GM21515 (cell line): ENCODE measurements at regions not wholly inside any gene's neighbourhood (a gene's known extent, or its start where the extent isn't known, plus 50 kb on each side); places are given as distances from the start of the nearest gene placed in this dataset.

Source experiments
- ATAC-seq: cut with Tn5 transposase; IDR thresholded peaks from one replicate; pipeline ENCODE4 v1.9.1; 2021; ENCODE audit not compliant: unreplicated experiment

DNA sequence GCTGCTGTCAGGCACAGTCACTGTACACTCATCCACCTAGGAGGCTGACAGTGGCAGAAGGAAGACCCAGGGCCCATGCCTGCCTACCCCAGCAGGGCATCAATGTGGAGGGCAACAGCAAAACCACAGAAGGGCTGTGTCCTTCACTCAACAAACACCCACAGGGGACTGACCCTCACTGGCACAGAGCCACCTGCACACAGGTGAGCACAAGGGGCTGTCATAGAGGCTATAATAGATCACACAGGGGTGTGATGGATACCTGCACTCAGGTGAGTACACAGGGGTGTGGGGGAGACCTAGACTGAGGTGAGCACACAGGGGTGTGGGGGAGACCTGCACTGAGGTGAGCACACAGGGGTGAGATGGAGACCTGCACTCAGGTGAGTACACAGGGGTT lies 132.8 kb upstream of the TCERG1L start:
- no peak for ATAC-seq

DNA sequence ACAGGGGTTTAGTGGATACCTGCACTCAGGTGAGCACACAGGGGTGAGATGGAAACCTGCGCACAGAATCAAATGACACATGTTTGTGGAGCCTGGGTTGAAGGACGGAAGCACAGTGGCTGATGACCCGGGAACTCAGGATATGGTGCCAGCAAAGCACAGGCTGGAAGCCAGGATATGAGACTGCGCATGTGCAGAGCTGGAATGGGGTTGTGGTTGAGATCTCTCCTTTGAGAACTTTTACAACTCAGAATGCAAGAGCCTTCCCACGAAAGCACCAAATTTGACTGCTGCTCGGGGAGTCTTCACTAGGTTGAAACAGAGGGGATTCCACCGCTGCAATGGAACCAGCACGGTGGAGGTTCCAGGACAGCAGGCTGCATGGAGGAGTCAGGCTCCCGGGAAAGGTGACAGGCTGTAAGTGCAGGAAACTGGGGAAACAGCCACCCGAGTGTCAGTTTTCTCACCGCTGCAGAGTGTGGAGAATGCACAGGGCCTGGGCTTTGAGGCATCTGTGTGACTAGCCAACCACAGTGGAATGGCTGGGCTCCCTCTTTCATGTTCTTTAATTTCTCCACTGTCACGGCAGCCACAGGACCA lies 133.4 kb upstream of the TCERG1L start:
- no peak for ATAC-seq

DNA sequence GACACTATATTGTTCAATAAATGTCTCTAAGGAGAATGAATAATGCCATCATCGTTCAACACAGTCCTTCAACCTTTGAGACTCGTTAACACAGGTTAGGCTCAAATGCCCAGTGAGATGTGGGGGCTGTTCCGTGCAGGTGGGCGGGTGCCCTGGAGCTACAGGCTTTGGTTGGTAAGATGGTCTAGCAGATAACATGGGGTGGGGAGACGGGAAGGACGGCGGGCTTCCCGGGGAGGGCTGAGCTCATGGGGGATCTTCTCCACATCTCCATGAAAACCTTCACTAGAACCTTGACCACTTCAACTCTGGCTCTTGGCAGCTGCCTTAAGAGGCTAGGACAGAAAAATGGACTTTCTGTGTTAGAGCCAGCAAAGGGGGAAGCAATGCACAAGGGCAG lies 134.1 kb upstream of the TCERG1L start:
- no peak for ATAC-seq

DNA sequence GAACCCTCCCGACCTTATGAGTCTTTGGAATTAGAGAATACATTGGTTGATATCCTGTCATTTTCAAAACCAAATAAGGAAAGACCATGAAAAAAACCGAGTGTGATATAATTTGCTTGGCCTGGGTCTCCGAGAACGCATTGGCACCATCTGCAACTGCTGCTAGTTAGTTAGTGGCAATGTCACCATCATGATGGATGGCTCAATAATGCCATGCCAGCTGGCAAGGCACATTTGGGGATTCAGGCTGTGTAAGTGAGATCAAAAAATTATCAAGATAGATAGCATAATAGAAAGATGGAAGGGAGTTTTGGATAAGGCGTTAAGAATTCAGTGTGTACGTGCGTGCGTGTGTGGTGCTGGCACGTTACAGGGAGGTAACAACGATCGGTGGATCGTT lies 134.7 kb upstream of the TCERG1L start:
- no peak for ATAC-seq

DNA sequence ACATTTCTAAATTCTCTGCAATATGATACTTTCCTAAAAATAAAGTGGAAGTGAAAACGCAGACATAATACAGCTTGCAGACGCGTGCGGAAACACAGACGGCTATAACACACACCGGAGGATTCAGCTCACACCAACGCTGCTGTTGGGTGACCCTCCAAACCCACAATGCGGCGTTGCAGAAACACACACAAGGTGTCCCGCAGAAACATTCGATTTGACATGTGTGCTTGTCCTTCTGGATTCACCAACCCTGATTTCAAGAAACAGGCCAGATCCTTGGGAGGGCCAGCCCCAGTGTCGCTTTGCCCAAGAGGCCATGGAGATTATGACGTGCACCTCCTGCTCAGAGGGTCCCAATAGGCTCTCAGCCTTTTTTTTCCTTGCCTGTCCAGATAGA lies 136.7 kb upstream of the TCERG1L start:
- ATAC-seq, result no peak

DNA sequence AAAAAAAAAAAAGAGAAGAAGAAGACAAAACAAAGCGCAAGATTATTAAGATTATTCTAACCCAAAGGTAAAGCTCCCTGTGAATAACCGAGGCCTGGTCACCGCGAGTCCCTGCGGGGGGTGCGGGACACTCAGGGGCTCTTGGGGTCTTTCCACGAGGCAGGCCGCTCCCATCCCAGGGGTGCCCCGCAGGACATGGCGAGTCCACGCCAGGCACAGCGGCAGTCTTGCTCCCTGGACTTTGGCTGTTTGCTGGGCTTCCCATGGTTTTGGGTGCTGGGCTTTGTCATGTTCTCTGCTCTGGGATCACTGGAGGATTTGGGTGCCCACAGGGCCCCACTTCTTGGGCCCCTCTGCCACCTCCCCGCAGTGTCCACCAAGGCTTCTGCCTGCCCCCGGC lies 137.4 kb upstream of the TCERG1L start:
- ATAC-seq, result no peak

DNA sequence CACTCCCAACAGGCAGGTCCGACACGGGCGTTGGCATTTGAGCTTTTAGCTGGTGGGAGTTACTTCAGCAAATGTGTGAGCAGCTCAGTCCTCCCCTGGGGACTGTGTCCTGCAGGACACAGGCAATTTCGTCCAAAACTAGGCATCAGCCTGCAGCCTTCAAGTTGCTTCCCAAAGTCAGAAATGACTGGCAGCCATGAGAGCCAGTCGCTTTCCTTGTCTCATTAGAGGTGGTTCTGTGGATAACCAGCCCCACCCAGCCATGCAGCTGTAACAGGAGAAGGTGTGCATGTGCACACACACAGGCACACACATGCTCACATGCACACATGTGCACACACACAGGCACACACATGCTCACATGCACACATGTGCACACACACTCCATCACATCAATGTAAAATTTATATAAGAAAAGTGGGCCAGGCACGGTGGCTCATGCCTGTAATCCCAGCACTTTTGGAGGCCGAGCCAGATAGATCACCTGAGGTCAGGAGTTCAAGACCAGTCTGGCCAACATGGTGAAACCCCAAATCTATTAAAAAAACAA lies 138.8 kb upstream of the TCERG1L start:
- no peak for ATAC-seq

DNA sequence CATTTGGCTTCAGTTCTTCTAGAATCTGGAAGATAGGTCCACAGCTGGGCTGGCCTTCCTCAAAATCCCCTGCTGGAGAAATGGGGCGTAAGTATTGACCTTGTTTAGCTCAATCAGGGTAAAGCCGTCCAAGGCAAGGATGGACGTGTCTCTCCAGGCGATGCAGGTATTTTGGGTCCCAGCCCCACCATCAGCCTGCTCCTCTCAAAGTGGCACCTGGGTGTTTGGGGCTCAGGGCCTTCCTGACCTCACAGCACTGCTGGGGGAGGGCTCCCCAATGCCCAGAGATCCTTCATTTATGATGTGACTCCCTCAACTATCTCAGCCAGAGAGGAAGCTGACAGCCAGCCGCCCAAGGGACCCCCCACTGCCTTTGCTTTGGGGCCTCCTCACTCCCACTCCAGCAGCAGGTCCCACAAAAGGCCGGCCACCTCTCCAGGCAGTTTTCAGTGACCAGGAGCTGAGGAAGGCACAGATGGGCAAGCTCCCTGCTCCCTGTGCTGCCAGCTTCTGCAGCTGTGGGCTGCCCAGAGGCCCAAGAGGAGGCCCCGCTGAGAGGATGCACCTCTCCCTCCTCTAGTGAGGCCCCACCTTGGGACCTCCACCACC lies 140.0 kb upstream of the TCERG1L start:
- no peak for ATAC-seq

DNA sequence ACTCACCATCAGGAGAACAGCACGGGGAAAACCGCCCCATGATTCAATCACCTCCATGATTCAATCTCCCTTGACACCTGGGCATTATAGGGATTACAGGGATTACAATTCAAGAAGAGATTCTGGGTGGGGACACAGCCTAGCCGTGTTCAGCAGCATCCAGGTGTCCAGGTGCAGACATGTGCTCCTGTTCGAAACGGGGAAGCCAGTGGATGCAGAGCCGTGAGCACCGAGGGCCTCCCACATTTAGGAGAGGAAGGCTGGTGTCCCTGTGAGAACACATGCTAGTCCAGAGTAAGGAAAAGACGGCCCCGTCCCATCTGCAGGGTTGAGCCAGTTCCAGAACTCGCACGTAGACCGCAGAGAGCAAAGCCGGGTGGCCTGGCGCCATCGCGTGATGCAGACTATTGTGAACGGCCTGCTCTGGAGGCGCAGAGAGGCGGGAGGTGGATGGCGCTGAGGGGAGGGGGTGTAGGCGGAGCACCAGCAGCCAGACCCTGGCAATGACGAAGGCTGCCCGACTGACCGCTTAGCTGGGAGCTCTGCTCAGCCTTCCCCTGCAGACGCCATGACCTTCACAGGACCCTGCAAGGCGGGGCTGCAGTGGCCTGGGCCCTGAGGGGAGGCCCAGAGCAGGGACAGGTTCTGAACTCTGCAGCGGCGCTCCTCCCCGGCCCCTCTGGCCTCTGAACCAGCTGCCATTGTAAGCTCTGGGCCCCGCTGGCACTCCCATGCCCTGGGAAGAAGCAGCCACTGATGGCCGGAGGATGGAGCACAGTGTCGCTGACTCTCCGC lies 141.6 kb upstream of the TCERG1L start:
- ATAC-seq, result no peak

DNA sequence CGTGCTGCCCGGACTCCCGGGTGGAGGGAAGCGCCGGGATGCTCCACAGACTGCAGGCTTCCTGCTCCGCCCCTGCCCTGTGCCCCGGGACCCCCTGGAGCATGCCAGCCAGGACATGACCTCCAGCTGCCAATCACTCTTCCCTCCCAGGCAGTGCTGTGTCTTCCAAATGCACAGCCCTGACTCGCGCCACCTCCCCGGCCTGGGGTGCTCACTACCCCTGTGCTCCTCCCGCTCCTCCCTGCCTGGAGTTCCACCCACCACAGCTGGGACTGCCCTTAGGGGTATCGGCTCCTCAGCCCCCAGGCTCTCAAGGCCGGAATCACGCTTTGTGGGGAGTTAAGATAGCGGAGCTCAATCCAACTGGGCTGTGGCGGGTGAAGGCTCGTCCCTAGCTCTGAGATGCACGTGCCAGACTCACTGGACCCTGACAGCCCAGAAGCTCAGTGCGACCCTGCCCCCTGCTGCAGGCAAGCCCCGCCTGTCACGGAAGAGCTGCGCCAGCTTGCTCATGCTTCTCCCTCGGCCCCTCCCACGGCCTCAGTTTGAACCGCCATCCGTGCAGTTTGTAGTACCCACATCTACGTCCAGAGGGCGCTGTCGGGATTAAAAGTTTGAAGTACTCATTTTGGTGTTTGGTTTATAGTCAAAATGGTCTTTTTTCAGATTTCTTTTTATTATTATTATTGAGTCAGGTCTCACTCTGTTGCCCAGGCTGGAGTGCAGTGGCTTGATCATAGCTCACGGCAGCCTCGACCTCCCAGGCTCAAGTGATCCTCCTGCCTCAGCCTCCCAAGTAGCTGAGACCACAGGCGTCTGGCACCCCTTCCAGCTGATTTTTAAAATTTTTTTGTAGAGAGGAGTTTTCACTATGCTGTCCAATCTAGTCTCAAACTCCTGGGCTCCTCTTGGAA lies 142.5 kb upstream of the TCERG1L start:
- ATAC-seq, result no peak

DNA sequence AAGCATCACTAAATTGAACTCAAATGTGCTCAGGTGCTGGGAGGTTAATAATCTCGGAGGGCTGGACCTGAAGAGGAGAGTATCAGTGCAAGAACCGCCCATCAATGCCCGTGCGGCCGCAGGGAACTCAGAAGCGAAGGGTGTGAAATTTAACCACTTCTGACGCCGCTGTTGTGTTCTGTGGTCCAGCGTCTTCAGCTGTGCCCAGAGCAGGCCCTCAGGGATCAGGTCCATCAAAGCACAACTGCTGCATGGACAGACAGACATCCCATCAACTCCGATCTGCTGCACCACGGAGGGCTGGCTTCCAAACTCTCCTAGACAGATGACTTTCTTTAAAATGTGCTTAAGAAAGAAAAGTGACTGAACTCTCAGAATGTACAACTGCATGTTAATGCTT lies 144.9 kb upstream of the TCERG1L start:
- no peak for ATAC-seq

DNA sequence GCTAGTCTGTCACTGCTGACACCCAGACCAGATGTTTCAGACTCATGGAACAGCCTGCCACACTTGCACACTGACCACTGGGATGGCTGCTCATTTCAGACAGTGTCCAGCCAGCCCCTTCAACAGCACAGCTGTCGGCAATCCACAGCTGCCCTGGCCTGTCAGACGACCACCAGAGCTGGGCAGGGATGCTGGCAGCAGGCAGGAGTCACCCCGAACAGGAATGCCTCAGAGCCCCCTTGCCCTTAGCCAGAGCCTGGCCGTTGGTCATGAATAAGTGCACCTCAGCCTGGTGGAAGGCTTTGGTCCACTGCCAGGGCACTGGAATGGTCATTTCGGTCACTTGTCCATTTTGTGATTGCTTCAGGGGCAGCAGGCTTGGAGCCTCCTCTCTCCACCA lies 149.6 kb upstream of the TCERG1L start:
- no peak for ATAC-seq

DNA sequence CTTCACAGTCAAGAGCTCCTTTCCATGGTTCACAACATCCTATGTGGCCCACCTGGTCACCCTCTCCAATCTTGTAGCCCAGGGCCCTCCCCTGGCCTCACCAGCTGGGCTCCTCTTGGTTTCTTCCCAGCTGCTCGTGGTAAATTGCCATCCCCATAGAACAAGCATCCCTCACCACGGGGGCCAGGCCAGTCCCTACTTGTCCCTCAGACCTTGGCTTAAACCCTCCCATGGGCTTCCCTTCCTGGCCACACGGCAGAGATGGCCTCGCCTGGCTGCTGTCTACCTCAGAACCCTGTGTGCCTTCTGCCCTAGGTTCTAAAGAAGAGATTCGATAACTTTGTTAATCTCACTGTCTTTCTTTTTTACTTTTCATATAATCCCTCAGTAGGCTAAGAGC lies 153.3 kb upstream of the TCERG1L start:
- no peak for ATAC-seq

DNA sequence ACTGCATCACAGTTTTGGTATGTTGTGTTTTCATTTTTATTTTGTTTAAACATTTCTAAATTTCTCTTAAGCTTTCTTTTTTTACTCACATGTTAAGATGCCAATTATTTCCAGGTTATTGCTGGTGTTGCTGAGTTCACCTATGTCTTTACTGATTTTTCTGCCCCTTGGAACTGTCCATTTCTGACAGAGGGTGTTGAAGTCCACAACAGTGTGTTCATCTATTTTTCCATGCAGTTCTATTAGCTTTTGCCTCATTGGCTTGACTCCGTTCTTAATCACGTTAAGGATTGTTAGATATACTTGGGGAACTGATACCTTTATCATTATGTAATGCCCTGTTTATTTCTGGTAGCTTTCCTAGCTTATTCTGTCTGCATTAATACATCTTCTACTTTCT lies 158.0 kb upstream of the TCERG1L start:
- no peak for ATAC-seq

DNA sequence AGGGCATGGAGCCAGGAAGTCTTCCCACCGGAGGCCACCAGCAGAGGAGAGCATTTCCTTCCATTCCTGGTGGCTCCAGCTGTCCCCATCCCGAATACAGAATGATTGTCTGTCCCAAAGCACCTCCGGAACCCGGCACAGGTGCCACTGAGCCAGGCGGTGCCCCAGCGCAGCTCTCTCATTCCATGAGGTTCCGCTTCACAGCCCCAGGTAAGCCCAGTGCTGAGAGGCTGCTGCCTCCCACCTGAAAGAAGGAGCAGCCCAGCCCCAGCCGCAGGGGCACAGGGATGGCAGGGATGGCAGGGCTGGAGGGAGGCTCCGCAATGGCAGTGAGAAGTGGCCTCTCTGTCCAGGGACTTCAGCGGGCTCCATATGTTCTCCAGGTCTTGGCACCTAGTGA lies 162.1 kb upstream of the TCERG1L start:
- ATAC-seq, result no peak

DNA sequence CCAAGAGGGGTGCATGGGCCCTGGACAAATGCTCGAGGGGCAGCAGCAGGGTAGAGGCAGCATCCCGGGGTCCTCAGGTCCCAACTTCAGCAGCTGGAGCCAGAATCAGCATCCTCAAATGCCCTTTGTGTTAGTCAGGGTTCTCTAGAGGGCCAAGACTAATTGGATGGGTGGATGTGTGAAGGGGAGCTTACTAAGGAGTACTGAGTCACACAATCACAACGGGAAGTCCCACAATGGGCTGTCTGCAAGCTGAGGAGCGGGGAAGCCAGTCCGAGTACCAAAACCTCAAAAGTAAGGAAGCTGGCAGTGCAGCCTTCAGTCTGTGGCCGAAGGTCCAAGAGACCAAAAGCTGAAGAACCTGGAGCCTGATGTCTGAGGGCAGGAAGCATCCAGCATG lies 162.9 kb upstream of the TCERG1L start:
- ATAC-seq, result no peak

DNA sequence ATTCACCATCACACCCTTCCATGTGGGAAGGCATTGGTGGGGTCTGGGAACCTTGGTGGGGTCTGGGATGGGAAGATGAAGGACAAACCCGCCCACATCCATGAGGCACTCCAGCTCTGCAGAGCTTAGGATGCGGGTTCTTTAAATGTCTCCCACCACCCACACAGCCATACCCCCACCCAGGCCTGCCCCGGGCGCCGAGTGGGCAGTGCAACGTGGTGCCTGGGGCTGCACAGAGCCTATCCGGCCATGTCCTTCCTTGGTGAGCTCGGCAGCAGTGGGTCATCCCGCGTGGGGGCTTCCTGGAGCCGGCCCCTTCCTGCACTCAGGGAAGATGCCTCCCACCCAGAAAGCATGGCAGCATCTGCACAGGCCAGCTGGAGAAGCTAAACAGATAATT lies 163.5 kb upstream of the TCERG1L start:
- ATAC-seq, result no peak

DNA sequence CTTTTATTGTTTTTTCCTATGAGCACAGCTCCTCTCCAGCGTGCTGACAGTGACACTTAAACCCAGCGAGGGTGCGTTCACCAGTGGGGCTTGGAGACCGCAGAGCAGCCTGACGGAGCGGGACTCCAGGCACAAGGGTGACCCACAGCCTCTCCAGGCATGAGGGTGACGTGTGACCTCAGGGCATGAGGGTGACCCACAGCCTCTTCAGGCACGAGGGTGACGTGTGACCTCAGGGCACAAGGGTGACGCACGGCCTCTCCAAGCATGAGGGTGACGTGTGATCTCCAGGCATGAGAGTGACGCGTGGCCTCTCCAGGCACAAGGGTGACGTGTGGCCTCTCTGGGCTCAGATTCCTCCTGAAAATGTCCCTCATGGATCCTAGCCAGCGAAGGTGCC lies 164.3 kb upstream of the TCERG1L start:
- no peak for ATAC-seq

DNA sequence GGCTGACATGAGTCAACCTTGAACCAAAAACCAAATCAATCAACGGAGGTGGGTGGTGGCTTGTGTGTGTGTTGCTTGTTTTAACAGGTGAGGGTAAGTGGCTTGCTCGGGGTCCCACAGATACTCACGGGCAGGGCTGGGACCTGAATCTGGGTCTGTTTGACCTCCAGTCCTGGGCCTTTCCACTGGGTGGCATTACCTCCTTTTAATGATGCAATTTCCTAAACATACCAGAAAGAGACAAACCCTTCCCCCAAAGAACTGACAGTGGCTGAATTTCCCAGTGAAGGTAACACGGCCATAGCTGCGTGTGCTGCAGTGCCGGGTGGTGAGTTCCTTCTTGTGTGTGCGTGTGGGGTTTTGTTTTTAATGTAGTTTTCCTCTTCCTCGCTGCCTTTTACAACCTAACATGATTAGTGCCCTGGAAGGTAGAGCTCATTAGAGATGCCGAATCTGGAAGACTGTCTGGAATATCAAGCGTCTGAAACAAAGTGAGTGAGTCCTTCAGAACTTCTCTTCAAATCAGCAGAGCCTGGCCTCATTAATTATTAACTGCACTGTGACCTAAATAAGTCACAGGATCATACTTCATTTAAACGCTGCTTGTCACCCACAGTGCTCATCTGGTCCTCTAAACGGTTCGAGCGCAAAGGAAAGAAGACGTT lies 166.1 kb upstream of the TCERG1L start:
- no peak for ATAC-seq

DNA sequence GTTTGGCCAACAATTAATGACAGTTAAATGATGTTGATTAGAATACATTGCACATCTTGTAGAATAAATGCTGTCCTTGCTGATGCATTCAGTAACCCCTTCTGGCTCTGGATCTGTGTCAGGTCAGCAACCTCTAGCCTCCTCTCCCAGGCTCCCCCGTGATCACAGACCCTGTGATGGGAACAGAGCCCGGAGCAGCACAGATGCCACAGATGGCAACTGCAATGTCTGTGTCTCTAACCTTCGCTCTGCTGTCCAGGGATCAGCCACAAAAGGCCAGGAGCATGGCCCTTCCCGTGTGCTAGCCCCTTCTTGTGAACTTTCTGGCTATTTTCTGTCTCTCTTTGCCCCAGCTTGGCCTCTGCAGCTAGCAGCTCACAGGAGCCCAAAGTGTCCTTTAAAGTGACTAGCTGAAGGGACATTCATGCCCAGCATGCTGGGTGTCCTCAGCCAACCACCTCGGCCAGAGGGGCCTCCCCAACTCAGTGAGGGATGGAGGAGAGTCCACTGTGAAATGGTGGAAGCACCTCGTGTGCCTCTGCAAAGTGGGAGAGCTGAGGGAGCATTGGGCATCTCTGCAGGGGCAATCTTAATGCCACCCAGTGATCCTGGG lies 167.0 kb upstream of the TCERG1L start:
- ATAC-seq, result no peak
